HG03039 (cell line): ENCODE measurements at regions not wholly inside any gene's neighbourhood (a gene's known extent, or its start where the extent isn't known, plus 50 kb on each side); places are given as distances from the start of the nearest gene placed in this dataset.
A peak's percentile ranks its signal among the peaks of the same experiment; 100 is the strongest.

ENCODE experiments used
- ATAC-seq: cut with Tn5 transposase; IDR thresholded peaks from one replicate; pipeline ENCODE4 v1.9.1; 2021; ENCODE audit warnings: mild to moderate bottlenecking, moderate library complexity; ENCODE audit not compliant: unreplicated experiment

DNA sequence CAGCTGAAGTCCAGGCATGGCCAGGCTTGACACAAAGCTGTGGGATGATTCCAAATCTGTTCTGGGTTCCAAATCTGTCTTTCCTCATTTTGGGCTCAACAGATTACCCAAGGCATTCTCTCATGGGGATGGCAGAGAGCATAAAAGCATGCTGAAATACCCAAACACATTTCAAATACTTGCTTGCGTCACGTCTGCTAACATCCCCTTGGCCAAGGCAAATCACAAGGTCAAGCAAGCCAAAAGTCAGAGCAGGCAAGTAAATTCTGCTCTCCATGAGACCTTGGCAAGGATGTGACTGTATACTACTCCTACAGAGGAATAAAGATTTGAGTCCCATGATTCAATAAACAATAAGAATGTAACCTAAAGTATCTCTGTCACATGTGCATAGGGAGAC, 306.7 kb downstream of the EPB41L4A start:
- ATAC-seq: no peak

DNA sequence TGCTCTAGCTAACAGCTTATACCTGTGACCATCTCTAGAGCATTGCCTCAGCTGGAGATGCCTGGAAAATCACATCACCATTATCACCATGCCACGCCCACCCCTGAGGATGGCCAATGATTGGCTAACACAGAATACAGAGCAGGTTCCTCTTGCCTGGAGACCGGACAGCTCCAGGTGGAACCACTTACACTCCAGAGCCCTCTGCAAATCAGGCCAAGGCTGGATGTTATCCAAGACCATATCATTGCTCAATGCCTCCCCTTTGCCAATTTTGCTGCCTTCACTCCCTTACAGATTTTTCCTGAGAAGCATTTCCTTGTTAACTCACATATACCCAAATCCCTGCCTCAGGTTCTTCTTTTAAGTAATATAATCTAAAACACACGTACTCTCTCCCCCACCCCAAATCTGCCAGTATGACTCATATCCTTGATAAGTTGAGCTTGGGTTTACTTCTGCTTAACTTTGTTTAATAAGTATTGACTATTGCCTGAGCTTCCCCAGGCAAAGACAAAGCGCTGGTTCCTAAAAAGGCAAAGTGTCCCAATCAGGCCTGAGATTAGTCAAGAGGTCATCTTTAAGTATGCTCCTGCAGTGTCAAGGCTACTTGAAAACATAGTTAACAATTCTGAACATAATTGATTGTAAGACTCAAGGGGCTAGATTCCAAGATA, 309.6 kb downstream of the EPB41L4A start:
- ATAC-seq: no peak

DNA sequence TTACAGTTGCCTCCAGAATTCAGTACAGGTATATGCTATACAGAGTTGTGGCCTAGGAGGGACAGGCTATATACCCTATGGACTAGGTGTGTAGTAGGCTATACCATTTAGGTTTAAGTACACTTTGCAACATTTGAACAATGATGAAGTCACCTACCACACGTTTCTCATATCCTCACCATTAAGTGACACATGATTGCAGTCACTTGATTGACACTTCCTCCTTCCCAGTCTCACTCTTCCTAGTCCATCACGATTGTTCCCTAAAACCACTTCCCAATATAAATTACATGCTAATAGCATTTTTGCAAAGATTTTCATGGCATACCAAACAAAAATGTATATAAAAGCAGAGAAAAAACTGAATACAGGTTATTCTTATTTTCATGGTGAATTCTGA, 312.2 kb downstream of the EPB41L4A start:
- ATAC-seq: no peak

DNA sequence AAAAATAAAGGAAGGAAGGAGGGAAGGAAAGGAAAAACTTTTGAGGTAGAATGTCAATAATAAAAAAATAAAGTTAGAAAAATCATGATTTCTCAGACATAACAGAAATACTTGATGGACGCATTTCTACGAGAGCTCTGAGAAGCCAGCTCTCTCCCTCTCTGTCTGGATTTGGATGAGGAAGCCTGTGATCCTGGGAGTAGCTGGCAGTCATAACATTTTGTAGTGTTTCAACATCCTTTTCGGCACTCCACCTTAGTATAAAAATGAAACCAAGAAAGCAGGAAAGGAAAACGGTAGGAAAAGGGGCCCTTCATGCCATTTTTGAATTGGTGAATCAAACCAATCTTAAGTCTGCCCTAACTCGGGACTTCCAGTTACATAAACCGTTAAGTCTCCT, 321.3 kb downstream of the EPB41L4A start:
- ATAC-seq: no peak

DNA sequence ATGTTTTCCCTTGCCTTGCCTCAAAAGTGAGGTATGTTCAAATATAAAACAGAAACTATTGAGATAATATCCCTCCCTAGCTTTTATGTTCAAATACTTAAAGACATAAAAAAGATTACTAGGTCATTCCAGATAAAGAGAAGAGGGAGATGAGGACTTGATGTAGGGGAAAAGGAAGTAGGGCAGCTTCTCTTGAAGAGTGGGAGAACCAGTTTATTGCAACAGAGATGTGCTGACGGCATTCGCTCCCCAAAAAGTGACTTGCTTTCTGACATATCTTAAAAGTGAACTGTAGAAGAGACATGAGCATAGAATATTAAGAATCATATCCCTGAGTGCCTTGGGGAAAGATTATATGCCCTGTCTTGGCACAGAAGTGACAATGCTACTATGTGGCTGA, 330.2 kb upstream of the NREP start:
- ATAC-seq: no peak

DNA sequence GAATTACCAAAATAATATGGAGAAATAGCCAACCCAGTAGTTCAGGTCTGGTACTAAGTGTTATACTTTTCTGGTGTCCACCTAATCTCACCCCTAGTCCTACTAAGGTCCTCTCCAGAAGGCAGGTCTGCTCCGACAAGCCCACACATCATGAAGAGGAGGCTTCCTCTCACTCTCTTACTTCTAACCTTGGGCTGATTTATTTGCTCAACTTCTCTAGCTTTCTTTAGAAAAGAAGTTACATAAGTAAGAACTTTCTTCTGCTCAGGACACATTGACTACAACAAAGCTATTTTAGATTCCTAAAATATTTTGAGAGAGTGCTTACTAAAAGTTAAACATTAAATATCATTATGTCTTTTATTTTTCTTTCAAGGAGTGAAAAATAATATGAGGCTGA, 329.7 kb upstream of the NREP start:
- ATAC-seq: no peak

DNA sequence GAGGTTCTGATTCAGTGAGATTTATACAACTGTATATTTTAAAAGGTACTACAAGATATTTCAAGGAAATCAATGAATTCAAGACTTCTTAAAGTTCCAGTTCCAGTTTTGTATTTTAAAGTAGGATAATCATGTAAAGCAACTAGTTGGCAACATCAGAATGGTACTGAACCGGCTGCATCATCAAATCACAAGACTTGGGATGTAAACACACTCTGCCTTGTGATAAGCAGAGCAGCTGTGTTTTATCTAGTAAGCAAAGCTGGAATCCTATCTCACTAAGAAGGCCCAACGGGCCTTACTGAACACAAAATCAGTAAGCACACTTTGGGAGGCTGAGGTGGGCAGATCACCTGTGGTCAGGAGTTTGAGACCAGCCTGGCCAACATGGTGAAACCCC, 327.2 kb upstream of the NREP start:
- ATAC-seq: no peak

DNA sequence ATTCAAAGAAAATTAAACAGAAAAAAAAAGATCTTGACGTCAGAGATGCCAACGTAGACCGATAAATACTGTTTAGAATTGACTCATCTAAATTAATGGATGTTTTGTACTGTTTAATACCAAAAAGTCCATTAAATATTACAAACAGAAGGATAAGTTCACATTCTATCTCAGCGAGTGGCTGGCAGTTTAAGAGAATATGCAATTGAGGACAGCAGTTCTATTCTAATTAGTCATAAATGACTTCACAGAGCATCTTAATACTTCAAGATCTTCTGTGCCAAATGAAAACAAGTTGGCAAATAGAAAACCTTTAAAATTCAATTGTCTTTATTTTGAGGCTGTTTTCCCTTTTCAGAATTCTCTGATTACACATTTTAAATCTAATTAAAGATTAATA, 326.6 kb upstream of the NREP start:
- ATAC-seq: no peak

DNA sequence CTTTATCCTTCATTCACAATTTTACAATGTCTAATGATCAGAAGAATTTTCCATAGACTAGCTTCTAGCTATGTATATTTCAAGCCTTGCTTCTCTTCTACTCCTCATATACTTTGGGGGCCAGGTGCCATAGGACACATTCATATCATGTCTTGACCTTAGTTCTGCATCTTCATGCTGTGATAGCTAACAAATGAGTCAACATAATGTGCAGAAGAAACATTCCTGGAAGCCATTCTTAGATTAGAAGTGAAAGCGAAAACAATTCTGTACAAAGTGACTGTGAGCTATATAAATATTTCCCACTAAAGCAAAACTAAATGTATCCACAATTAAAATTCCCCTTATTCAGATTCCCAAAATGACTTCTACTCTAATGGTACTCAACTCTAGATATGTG, 320.2 kb upstream of the NREP start:
- ATAC-seq: peak; percentile 87

DNA sequence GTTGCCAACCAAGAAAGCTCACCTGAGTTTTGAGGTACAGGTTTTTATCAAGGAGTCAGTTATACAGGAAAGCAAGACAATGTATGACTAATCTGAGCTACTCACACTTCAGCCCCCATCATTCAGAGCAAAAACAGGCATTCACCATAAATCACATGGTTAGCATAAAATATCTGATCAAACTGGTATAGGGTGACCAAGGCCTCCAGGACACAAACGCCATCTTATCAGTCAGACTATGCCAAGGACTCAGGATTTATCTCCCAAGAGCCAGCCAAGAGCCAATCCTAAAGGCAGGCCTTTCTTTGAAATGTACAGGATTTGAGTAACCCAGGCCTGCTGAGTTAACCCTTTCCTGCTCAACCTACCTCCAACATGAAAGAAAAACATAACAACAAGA, 313.0 kb upstream of the NREP start:
- ATAC-seq: no peak

DNA sequence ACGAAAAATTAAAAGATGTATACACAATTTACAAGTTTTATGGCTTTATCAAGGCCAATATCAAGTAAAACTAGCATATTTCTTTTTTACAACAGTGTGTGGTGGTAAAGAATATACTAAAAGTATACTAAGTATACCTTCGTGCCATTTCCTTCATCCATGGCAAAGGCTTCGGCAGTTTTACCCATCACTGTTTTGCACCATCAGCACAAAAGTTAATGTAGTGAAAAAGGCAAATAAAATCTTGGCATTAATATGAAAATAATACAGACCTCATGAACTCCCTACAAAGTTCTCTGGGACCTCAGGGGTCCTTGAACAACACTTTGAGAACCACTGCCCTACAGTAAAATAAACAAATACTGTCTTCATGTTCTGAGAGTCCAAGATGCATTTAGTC, 312.3 kb upstream of the NREP start:
- ATAC-seq: no peak

DNA sequence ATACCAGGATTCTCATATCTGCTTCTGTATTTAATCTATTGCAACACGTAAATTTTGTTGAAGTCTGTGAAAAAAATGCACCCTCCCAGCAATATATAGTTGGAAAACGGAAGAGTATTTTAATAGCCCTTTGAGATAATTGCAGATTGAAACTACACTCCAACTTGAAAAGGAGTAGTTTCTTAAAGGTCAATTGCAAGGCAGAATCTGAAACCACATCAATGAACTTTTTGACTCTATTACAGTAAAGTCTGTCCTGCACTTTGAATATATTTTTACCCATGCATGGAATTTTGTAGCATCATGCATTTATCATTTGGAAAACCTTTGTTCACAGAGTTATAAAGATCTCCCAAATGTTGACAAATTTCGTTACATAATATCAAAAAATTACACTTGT, 311.6 kb upstream of the NREP start:
- ATAC-seq: no peak

DNA sequence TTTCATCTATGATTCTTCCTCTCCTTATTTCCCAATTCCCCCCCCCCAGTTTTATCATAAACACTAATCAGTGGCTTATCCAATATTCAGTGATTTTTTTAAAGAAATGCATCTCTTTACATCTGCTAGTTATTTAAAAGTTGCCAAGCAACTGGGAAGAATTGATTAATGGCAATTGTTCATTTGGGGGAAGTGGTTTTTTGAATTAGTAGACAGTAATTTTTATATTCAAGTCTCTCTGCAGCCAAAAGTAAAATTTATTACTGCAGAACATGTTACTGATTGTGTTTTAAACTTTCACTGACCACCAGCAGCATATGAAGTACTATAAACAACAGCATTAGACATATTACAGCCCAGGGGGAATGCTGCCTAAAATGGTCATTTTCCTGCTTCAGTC, 308.8 kb upstream of the NREP start:
- no peak for ATAC-seq

DNA sequence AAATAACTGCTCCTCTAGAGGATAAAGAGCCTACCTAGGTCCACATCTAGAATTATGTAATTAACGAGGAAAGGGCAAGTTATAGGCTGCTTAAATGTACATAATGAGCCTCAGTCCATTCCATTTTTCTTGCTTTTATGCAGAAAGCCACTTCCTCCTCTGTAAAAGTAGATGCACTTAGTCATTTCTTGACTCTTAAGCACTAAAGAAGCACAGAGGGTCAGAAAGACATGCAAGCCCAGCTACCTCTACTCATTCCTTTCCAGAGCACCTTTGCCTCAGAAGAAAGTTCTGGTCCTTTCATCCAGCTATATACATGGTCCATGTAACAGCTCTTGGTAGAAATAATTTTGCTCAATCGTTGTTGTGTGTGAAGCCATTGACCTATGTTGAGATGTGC, 308.0 kb upstream of the NREP start:
- peak; percentile 70 for ATAC-seq

DNA sequence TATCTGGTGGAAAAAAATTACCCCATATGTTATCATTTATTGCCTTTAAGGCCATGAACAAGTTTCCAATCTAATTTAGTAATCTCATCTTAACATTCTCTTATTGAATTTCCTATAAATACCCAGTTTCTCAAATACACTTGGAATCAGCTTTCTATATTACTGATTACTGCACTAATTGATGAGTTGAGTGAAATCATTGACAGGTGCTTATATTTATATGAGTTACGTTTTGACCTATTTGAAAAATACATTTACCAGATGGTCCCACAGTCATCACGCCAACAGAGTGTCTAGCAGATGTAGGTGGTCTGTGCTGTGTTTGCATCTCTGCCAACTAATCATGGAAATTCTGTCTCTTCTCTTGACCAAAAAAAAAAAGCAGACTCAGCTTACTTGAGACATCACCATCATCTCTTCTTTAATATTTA, 307.3 kb upstream of the NREP start:
- ATAC-seq: no peak

DNA sequence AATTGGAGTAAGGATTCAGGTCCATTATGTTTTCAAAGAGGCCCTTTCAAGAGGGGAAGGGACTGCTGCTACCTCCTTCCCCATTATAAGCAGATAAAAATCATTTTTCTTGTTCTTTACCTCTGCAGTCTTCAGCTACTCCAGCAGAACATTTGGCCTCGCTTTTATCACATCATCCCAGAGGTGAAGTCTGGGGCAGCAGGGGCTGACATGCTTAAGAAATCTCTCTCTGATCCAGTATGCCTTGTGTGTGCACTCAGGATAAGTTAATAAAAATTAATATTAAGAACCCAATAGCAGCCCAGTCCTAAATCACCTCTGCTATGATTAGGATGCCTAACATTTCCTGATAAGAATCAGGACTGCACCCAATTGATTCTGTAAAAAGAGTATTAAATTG, 306.9 kb upstream of the NREP start:
- ATAC-seq: no peak

DNA sequence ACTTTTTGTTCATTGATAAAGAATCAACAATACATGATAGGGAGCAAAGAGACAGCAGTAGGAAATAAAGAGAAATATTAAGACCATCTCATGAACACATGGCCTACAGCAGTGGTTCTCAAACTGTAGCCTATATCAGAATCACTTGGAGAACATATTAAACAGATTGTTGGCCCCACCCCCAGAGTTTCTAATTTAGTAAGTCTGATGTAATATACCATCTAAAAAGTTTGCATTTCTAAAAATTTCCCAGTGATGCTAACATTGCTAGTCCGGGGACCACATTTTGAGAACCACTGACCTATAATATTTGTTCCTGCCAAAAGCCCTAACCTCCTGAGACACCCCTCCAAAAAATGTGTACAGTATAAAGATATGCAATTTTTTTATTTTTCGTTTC, 306.2 kb upstream of the NREP start:
- no peak for ATAC-seq

DNA sequence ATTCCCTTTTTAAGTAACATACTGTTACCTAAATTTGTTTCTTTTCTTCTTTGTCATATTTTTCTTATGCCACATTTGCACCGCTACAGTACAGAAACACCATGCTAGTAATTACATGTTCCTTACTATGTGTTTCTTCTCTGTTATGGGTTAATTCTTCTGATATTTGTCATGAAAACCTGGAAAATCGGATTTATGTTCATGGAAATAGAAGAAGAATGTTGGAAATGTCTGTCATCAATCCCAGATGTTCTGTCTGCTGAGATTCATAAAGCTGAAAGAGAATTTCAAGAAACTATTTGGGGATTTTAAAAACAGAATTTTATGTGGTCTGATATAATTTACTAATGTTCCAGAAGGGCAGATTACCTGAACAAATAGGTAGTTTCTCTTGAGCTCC, 305.2 kb upstream of the NREP start:
- ATAC-seq: no peak

DNA sequence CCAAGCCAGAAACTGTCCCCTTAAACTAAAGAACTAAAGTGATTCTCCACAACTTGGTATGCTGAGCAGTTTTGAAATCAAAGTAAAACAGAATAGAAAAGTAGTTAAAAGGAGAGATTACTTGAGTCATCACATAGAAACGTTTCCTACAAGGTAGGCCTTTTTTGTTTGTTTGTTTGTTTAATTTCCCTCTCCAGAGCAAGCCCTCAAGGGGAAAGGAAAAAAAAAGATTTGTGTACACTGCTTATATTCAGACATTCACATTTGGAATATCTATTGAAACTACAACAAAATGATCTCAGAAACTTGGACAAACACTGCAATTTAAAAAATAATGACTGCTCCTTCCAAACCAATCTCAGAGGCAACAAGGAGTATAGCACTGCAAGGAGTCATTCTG, 304.7 kb upstream of the NREP start:
- ATAC-seq: no peak

DNA sequence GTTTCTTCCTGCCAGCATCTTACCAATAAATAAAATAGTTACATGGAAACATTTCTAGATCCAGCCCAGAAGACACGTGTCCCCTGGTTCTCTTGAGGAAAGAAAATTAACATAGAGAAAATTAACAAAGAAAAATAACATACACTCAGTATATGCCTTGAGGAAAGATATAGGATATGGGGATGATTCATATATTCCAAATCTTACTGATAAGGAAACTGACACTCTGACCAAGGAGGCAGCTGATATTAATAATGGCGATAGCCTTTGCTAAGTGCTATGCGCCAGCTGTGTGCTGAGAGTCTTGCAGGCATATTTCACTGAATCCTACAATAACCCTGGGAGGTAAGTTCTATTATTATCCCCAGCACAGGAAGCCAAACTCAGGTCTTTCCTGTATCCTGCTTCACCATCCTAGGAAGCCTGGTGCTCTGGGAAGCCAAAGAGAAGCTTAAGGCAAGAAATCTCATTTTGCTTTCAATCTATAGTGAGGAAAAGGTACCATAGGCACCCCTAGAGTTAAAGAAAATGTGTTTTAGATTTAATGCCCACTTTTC, 302.7 kb upstream of the NREP start:
- no peak for ATAC-seq

DNA sequence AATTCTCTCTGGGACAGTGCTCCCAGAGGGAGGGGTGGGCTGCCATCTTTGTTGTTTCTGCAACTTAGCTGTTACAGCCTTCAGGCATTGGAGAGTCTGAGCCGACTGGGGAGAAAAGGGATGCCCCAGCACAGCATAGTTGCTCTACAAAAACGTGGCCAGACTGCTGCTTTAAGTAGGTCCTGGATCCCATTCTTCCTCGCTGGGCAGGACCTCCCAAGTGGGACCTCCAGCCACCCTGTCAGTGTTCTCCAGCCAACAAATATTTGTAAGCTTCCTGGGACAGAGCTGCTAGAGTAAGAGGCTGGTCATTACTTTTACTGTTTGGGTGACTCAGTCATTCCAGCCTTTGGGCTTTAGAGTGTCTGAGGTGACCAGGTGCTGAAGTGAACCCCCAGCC, 292.7 kb upstream of the NREP start:
- no peak for ATAC-seq

DNA sequence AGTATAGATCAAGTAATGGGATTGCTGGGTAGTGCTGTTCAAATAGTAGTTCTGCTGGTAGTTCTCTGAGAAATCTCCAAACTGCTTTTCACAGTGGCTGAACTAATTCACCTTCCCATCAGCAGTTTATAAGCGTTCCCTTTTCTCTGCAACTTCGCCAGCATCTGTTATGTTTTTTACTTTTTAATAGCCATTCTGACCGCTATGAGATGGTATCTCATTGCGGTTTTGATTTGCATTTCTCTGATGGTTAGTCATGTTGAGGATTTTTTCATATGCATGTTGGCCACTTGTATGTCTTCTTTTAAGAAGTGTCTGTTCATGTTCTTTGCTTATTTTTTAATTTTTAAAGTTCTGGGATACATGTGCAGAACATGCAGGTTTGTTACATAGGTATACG, 279.2 kb upstream of the NREP start:
- no peak for ATAC-seq

DNA sequence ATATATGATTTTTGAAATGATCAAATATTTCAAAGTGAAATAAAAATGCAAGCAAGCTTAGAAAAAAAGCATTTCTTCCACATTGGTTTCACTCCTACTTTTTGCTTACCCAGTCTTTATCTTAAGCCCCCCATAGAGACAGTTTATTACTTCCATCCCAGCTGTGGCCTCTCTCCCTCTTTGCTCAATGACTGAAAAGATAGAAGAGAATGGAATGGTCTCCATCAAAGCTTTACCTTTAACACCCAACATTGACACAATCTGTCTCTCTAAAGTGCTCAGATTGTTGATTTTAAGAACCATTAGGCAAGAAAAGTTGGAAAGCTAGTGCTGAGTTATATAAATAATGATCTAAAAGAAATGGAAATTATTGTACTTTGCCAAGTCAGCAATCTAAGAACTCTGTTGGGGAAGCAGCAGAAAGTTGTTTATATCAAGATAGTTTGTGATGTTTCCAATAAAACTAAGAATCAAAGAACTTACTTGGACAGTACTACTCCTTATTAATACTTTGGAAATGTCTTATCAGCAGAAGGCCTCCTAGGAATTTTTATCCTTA, 277.5 kb upstream of the NREP start:
- ATAC-seq: no peak
